ENCODE measurements at regions not wholly inside any gene's neighbourhood (a gene's known extent, or its start where the extent isn't known, plus 50 kb on each side); places are given as distances from the start of the nearest gene placed in this dataset.
"Not testable (repeated sequence)": the region's sequence is repeated elsewhere in the genome, so short reads cannot be mapped to it uniquely, and the experiment has no call there.

- Histone ChIP-seq H3K9me3 (no peaks in the 10 kb centered on the region), H3K27ac (no peak overlapping the region), H3K36me3 (no peaks in the 10 kb centered on the region), H3K4me3 (no peak overlapping the region), H3K4me1 (no peaks in the 10 kb centered on the region), H3K27me3 (no peaks in the 10 kb centered on the region)
- intact Hi-C loops (cut with DNase I; ENCODE audit: low total_unique reads), result no loop called here
- DNase-seq (no peak), ATAC-seq (no peak)
- in situ Hi-C loops (cut with MboI; ENCODE audit: low sequenced_read_pairs in 4 of 4), result no loop called here
- TF ChIP-seq CTCF (IDR thresholded peaks at IDR 0.05 in 4 of 5, conservative IDR thresholded peaks at IDR 0.05 in 1 of 5) (no peak), POLR2A (IDR thresholded peaks at IDR 0.05) (no peak)
Observed at GRCh38 chr3:178100908-178101307, 435.3 kb upstream of the KCNMB2 start.

- in situ Hi-C loops (cut with MboI; ENCODE audit: low sequenced_read_pairs in 4 of 4) (no loop called here), intact Hi-C loops (cut with DNase I; ENCODE audit: low total_unique reads) (no loop called here)
- TF ChIP-seq CTCF (IDR thresholded peaks at IDR 0.05 in 4 of 5, conservative IDR thresholded peaks at IDR 0.05 in 1 of 5) (no peak), POLR2A (IDR thresholded peaks at IDR 0.05) (no peak)
- H3K27ac ChIP-seq, result no peak overlapping the region
- H3K4me1 ChIP-seq, result no peaks in the 10 kb centered on the region
- H3K9me3 ChIP-seq, result no peaks in the 10 kb centered on the region
- ATAC-seq, result no peak
- no peaks in the 10 kb centered on the region for H3K27me3 ChIP-seq
- H3K4me3 ChIP-seq, result no peak overlapping the region
- no peaks in the 10 kb centered on the region for H3K36me3 ChIP-seq
- DNase-seq, result no peak
Observed at GRCh38 chr3:178103140-178103539, 433.1 kb upstream of the KCNMB2 start.

GRCh38 chr3:178107804-178108203 lies 428.4 kb upstream of the KCNMB2 start:
- H3K9me3 ChIP-seq, result no peaks in the 10 kb centered on the region
- no peak overlapping the region for H3K4me3 ChIP-seq
- H3K27me3 ChIP-seq, result no peaks in the 10 kb centered on the region
- DNase-seq, result no peak
- ATAC-seq, result no peak
- no peaks in the 10 kb centered on the region for H3K4me1 ChIP-seq
- H3K36me3 ChIP-seq, result no peaks in the 10 kb centered on the region
- intact Hi-C loops (cut with DNase I; ENCODE audit: low total_unique reads), result no loop called here
- no peak overlapping the region for H3K27ac ChIP-seq
- in situ Hi-C loops (cut with MboI; ENCODE audit: low sequenced_read_pairs in 4 of 4), result no loop called here
- no peak for TF ChIP-seq POLR2A (IDR thresholded peaks at IDR 0.05)
- TF ChIP-seq CTCF (IDR thresholded peaks at IDR 0.05 in 4 of 5, conservative IDR thresholded peaks at IDR 0.05 in 1 of 5), result no peak

- Histone ChIP-seq H3K27ac (no peak overlapping the region), H3K9me3 (no peaks in the 10 kb centered on the region), H3K27me3 (no peaks in the 10 kb centered on the region), H3K36me3 (no peaks in the 10 kb centered on the region), H3K4me1 (no peaks in the 10 kb centered on the region), H3K4me3 (no peak overlapping the region)
- in situ Hi-C loops (cut with MboI; ENCODE audit: low sequenced_read_pairs in 4 of 4), result no loop called here
- DNase-seq (no peak), ATAC-seq (no peak)
- intact Hi-C loops (cut with DNase I; ENCODE audit: low total_unique reads), result no loop called here
- TF ChIP-seq CTCF (IDR thresholded peaks at IDR 0.05 in 4 of 5, conservative IDR thresholded peaks at IDR 0.05 in 1 of 5) (no peak), POLR2A (IDR thresholded peaks at IDR 0.05) (no peak)
Observed at GRCh38 chr3:178109691-178110090, 426.5 kb upstream of the KCNMB2 start.

- no peak for ATAC-seq
- no peaks in the 10 kb centered on the region for H3K27me3 ChIP-seq
- no peaks in the 10 kb centered on the region for H3K9me3 ChIP-seq
- in situ Hi-C loops (cut with MboI; ENCODE audit: low sequenced_read_pairs in 4 of 4) (no loop called here), intact Hi-C loops (cut with DNase I; ENCODE audit: low total_unique reads) (no loop called here)
- no peak for TF ChIP-seq POLR2A (IDR thresholded peaks at IDR 0.05)
- no peak for TF ChIP-seq CTCF (IDR thresholded peaks at IDR 0.05 in 4 of 5, conservative IDR thresholded peaks at IDR 0.05 in 1 of 5)
- H3K27ac ChIP-seq, result no peak overlapping the region
- H3K36me3 ChIP-seq, result no peaks in the 10 kb centered on the region
- H3K4me3 ChIP-seq, result no peak overlapping the region
- no peak for DNase-seq
- no peaks in the 10 kb centered on the region for H3K4me1 ChIP-seq
Observed at GRCh38 chr3:178112134-178112533, 424.1 kb upstream of the KCNMB2 start.

GRCh38 chr3:178112552-178112951 lies 423.7 kb upstream of the KCNMB2 start:
- intact Hi-C loops (cut with DNase I; ENCODE audit: low total_unique reads); in situ Hi-C loops (cut with MboI; ENCODE audit: low sequenced_read_pairs in 4 of 4); H3K27me3 ChIP-seq; H3K36me3 ChIP-seq; H3K27ac ChIP-seq; DNase-seq; H3K9me3 ChIP-seq; ATAC-seq; H3K4me3 ChIP-seq; H3K4me1 ChIP-seq: not testable (repeated sequence)
